ENCODE measurements at regions not wholly inside any gene's neighbourhood (a gene's known extent, or its start where the extent isn't known, plus 50 kb on each side); places are given as distances from the start of the nearest gene placed in this dataset.

DNA sequence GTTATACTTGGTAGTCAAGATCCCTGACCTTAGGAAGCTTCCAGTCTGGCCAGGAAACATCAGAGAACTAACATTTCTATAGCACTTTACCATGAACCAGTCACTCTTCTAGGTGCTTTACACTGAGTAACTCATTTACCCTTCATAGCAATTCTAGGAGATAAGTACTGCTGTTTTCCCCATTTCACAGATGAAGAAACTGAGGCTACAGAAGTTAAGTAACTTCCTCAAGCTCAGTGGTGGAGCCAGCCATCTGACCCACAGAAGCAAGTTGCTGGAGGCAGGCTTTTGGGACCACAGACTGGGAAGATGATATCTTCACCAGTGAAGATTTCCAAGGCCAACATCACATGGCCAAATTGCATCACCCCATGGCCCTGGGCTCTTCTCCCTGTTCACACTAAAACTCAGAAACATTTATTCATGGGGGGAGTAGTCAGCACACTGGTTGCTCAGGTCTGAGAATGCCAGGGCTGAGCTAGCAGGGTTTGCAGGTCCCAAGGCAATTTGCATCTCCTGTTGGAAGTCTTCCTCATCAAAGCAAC lies 70.3 kb downstream of the UNC5CL start:
- H3K27ac ChIP-seq (ENCODE audit: low read depth, low read length): no peak overlapping the region
- H3K4me3 ChIP-seq (ENCODE audit: insufficient read depth, low read length, poor library complexity, severe bottlenecking): no peak overlapping the region
- H2AFZ ChIP-seq (ENCODE audit: low read depth, low read length, severe bottlenecking): no peak overlapping the region
- H4K20me1 ChIP-seq (ENCODE audit: low read depth, low read length): no peaks in the 10 kb centered on the region
- no peaks in the 10 kb centered on the region for H3K9me3 ChIP-seq (ENCODE audit: insufficient read depth, low read length)
- H3K36me3 ChIP-seq (ENCODE audit: low read length): no peaks in the 10 kb centered on the region
- H3K9ac ChIP-seq (ENCODE audit: low read length): no peak overlapping the region
- no peak for TF ChIP-seq EZH2phosphoT487 (conservative IDR thresholded peaks at IDR 0.05; ENCODE audit: low read length)
- TF ChIP-seq, protein P1, sequence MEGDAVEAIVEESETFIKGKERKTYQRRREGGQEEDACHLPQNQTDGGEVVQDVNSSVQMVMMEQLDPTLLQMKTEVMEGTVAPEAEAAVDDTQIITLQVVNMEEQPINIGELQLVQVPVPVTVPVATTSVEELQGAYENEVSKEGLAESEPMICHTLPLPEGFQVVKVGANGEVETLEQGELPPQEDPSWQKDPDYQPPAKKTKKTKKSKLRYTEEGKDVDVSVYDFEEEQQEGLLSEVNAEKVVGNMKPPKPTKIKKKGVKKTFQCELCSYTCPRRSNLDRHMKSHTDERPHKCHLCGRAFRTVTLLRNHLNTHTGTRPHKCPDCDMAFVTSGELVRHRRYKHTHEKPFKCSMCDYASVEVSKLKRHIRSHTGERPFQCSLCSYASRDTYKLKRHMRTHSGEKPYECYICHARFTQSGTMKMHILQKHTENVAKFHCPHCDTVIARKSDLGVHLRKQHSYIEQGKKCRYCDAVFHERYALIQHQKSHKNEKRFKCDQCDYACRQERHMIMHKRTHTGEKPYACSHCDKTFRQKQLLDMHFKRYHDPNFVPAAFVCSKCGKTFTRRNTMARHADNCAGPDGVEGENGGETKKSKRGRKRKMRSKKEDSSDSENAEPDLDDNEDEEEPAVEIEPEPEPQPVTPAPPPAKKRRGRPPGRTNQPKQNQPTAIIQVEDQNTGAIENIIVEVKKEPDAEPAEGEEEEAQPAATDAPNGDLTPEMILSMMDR (IDR thresholded peaks at IDR 0.05; ENCODE audit: insufficient read depth, low read length, poor library complexity, severe bottlenecking): no peak
- H3K79me2 ChIP-seq (ENCODE audit: insufficient read depth, low read length): no peaks in the 10 kb centered on the region
- H3K27me3 ChIP-seq (ENCODE audit: low read length): no peaks in the 10 kb centered on the region
- H3K4me2 ChIP-seq (ENCODE audit: low read depth, low read length, poor library complexity, severe bottlenecking): no peak overlapping the region
- H3K9me2 ChIP-seq (replicated peaks; ENCODE audit: insufficient read depth, low read length): no peaks in the 10 kb centered on the region
- no peaks in the 10 kb centered on the region for H3F3A ChIP-seq (ENCODE audit: insufficient read depth)

DNA sequence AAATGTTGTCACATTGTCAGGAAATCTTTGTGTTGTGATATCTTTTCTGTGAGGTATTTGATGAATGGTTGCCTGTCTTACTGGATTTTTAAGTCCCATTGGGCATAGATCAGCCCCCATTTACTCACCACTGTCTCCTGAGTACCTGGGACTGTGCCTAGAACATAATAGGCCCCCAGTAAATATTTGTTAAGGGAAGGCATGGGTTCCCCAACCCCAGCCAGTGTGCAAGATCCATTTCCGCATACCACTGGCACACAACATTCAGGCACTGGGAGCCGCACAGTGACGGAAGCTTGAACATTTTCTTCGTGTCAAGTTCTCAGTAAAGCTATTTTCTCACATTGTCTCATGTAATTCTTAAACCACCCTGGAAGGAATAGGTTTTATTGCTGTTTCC lies 72.2 kb downstream of the UNC5CL start:
- Histone ChIP-seq H3K36me3 (ENCODE audit: low read length) (no peaks in the 10 kb centered on the region), H3K9me3 (ENCODE audit: insufficient read depth, low read length) (no peaks in the 10 kb centered on the region), H3K9me2 (replicated peaks; ENCODE audit: insufficient read depth, low read length) (no peaks in the 10 kb centered on the region), H3K9ac (ENCODE audit: low read length) (no peak overlapping the region), H3K4me2 (ENCODE audit: low read depth, low read length, poor library complexity, severe bottlenecking) (no peak overlapping the region), H3F3A (ENCODE audit: insufficient read depth) (no peaks in the 10 kb centered on the region), H3K79me2 (ENCODE audit: insufficient read depth, low read length) (no peaks in the 10 kb centered on the region), H3K27me3 (ENCODE audit: low read length) (no peaks in the 10 kb centered on the region), H2AFZ (ENCODE audit: low read depth, low read length, severe bottlenecking) (no peak overlapping the region), H3K27ac (ENCODE audit: low read depth, low read length) (no peak overlapping the region), H3K4me3 (ENCODE audit: insufficient read depth, low read length, poor library complexity, severe bottlenecking) (no peak overlapping the region), H4K20me1 (ENCODE audit: low read depth, low read length) (no peaks in the 10 kb centered on the region)
- TF ChIP-seq, protein P1 (IDR thresholded peaks at IDR 0.05; ENCODE audit: insufficient read depth, low read length, poor library complexity, severe bottlenecking): no peak
- TF ChIP-seq EZH2phosphoT487 (conservative IDR thresholded peaks at IDR 0.05; ENCODE audit: low read length): no peak

DNA sequence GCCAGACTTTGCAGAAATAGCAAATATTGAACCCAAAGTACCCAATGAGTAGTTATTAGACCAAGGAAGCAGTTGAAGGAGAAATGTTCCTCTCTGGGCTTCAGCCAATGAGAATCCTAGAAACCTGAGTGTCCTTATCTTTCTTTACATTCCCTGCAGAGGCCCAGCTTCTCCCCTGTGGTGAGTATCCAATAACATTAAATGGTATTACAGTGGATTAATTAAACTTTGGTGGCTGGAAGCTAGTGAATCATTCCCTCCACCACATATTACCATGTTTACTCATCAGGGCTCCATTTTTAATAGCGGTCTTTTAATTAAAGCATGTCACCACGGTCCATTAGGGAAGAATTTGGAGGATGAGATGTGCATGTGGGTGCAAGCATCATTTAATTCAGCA lies 74.0 kb downstream of the UNC5CL start:
- H3K9ac ChIP-seq (ENCODE audit: low read length): no peak overlapping the region
- H3K9me2 ChIP-seq (replicated peaks; ENCODE audit: insufficient read depth, low read length): no peaks in the 10 kb centered on the region
- no peak overlapping the region for H2AFZ ChIP-seq (ENCODE audit: low read depth, low read length, severe bottlenecking)
- no peaks in the 10 kb centered on the region for H3K79me2 ChIP-seq (ENCODE audit: insufficient read depth, low read length)
- no peaks in the 10 kb centered on the region for H3K36me3 ChIP-seq (ENCODE audit: low read length)
- no peaks in the 10 kb centered on the region for H3K27me3 ChIP-seq (ENCODE audit: low read length)
- no peaks in the 10 kb centered on the region for H3K9me3 ChIP-seq (ENCODE audit: insufficient read depth, low read length)
- no peaks in the 10 kb centered on the region for H4K20me1 ChIP-seq (ENCODE audit: low read depth, low read length)
- no peak overlapping the region for H3K4me3 ChIP-seq (ENCODE audit: insufficient read depth, low read length, poor library complexity, severe bottlenecking)
- TF ChIP-seq, protein P1 (IDR thresholded peaks at IDR 0.05; ENCODE audit: insufficient read depth, low read length, poor library complexity, severe bottlenecking): no peak
- TF ChIP-seq EZH2phosphoT487 (conservative IDR thresholded peaks at IDR 0.05; ENCODE audit: low read length): no peak
- no peaks in the 10 kb centered on the region for H3F3A ChIP-seq (ENCODE audit: insufficient read depth)
- no peak overlapping the region for H3K4me2 ChIP-seq (ENCODE audit: low read depth, low read length, poor library complexity, severe bottlenecking)
- no peak overlapping the region for H3K27ac ChIP-seq (ENCODE audit: low read depth, low read length)
